ENCODE measurements at regions not wholly inside any gene's neighbourhood (a gene's known extent, or its start where the extent isn't known, plus 50 kb on each side); places are given as distances from the start of the nearest gene placed in this dataset.
"Not testable (repeated sequence)": the region's sequence is repeated elsewhere in the genome, so short reads cannot be mapped to it uniquely, and the experiment has no call there.

DNA sequence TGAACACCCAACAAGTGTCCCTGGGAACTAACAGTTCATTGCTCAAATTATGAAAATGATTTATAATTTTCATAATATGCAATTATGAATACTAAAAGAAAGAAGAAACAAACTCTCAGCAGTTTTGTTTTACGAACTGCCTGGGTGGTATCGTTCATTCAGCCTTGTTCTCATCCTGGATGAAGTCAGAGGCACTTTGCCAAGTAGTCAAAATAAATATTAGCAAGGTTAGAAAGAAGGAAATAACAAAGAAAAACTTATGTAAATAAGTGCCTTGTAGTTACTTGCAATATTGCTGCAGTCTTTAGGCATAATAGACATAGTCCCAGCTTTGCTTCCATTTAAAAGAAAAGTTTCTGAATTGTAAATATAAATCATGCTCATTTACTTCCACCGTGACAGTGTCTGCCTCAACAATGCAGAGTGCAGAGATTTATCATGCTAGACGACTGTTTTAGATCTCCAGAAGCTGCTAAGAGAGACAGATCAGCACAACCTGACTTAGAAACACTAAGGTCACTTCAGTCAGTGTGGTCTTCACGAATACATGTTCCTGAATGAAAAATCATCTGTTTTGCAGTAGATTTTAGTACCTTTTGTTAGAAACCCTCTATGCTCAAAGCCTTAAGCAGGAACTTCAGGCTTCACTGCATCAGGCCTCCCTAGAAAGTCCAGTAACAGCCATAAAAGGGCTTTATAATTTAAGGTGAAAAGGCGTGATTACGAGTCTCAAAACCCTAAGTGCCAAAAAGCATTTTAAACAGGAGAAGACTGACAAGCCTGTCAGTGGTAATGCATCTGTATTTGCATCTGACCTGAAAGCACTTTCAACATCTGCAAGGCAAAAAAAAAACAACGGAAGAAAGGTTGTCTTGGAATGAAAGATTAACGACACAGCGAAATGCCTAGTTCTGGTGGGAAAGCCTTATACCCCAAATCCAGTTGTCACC is 92.1 kb downstream of the TMEM167A start:
- H3K4me1 ChIP-seq (ENCODE audit: insufficient read depth, poor library complexity, severe bottlenecking) = no peaks in the 10 kb centered on the region
- no peak for DNase-seq (ENCODE audit: low spot score)
- TF ChIP-seq, protein P1, sequence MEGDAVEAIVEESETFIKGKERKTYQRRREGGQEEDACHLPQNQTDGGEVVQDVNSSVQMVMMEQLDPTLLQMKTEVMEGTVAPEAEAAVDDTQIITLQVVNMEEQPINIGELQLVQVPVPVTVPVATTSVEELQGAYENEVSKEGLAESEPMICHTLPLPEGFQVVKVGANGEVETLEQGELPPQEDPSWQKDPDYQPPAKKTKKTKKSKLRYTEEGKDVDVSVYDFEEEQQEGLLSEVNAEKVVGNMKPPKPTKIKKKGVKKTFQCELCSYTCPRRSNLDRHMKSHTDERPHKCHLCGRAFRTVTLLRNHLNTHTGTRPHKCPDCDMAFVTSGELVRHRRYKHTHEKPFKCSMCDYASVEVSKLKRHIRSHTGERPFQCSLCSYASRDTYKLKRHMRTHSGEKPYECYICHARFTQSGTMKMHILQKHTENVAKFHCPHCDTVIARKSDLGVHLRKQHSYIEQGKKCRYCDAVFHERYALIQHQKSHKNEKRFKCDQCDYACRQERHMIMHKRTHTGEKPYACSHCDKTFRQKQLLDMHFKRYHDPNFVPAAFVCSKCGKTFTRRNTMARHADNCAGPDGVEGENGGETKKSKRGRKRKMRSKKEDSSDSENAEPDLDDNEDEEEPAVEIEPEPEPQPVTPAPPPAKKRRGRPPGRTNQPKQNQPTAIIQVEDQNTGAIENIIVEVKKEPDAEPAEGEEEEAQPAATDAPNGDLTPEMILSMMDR (IDR thresholded peaks at IDR 0.05; ENCODE audit: poor library complexity, severe bottlenecking) = no peak
- no peaks in the 10 kb centered on the region for H3K9me3 ChIP-seq (ENCODE audit: severe bottlenecking)
- no peaks in the 10 kb centered on the region for H3K36me3 ChIP-seq (ENCODE audit: low read depth)
- no peak overlapping the region for H3K27ac ChIP-seq (ENCODE audit: poor library complexity, severe bottlenecking)
- ATAC-seq (ENCODE audit: low read depth) = no peak
- no peaks in the 10 kb centered on the region for H3K27me3 ChIP-seq (ENCODE audit: insufficient read depth, poor library complexity, severe bottlenecking)
- H3K4me3 ChIP-seq (ENCODE audit: severe bottlenecking) = no peak overlapping the region

DNA sequence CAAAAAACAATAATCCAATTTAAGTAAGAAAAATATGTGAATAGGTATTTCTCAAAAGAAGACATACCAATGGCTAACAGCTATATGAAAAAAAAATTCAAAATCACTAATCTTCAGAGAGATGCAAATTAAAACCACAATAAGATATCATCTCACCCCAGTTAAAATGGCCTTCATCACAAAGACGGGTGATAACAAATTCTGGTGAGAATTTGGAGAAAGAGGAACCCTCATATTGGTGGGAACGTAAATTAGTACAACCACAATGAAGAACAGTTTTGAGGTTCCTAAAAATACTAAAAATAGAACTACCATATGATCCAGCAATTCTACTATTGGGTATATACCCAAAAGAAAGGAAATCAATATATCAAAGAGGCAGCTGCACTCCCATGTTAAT is 94.3 kb downstream of the TMEM167A start:
- H3K36me3 ChIP-seq (ENCODE audit: low read depth) = no peaks in the 10 kb centered on the region
- DNase-seq (ENCODE audit: low spot score) (no peak), ATAC-seq (ENCODE audit: low read depth) (no peak)
- H3K9me3 ChIP-seq (ENCODE audit: severe bottlenecking) = no peaks in the 10 kb centered on the region
- TF ChIP-seq, protein P1 (IDR thresholded peaks at IDR 0.05; ENCODE audit: poor library complexity, severe bottlenecking) = no peak
- H3K27ac ChIP-seq (ENCODE audit: poor library complexity, severe bottlenecking) = no peak overlapping the region
- no peaks in the 10 kb centered on the region for H3K27me3 ChIP-seq (ENCODE audit: insufficient read depth, poor library complexity, severe bottlenecking)
- H3K4me3 ChIP-seq (ENCODE audit: severe bottlenecking) = no peak overlapping the region
- no peaks in the 10 kb centered on the region for H3K4me1 ChIP-seq (ENCODE audit: insufficient read depth, poor library complexity, severe bottlenecking)

DNA sequence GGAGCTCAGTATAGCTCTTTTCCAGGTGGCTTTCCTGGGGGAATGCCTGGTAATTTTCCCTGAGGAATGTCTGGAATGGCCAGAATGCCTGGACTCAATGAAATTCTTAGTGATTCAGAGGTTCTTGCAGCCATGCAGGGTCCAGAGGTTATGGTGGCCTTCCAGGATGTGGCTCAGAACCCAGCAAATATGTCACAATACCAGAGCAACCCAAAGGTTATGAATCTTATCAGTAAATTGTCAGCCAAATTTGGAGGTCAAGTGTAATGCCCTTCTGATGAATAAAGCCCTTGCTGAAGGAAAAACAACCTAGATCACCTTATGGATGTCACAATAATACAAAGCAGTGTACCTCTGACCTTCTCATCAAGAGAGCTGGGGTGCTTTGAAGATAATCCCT is 100.3 kb downstream of the TMEM167A start:
- not testable (repeated sequence) for ATAC-seq (ENCODE audit: low read depth); H3K36me3 ChIP-seq (ENCODE audit: low read depth); H3K27me3 ChIP-seq (ENCODE audit: insufficient read depth, poor library complexity, severe bottlenecking); H3K27ac ChIP-seq (ENCODE audit: poor library complexity, severe bottlenecking); DNase-seq (ENCODE audit: low spot score); H3K4me3 ChIP-seq (ENCODE audit: severe bottlenecking); H3K9me3 ChIP-seq (ENCODE audit: severe bottlenecking); H3K4me1 ChIP-seq (ENCODE audit: insufficient read depth, poor library complexity, severe bottlenecking)

DNA sequence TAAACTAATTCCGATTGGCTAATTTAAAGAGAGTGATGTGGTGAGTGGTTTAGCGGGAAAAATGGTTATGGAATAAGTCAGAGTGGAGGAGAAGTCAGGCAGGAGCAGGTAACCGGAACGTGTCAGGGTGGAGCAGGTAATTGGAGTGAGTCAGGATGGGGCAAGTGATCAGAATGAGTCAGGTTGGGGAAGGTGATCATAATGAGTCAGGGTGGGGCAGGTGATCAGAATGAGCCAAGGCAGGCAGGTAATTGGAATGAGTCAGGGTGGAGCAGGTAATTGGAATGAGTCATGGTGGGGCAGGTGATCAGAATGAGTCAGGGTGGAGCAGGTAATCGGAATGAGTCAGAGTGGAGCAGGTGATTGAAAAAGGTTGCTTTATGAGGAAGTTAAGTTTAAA is 101.4 kb downstream of the TMEM167A start:
- no peaks in the 10 kb centered on the region for H3K4me1 ChIP-seq (ENCODE audit: insufficient read depth, poor library complexity, severe bottlenecking)
- TF ChIP-seq, protein P1 (IDR thresholded peaks at IDR 0.05; ENCODE audit: poor library complexity, severe bottlenecking) = no peak
- ATAC-seq (ENCODE audit: low read depth) (peak; percentile 87), DNase-seq (ENCODE audit: low spot score) (peak; percentile 78)
- H3K27me3 ChIP-seq (ENCODE audit: insufficient read depth, poor library complexity, severe bottlenecking) = no peaks in the 10 kb centered on the region
- no peak overlapping the region for H3K4me3 ChIP-seq (ENCODE audit: severe bottlenecking)
- no peaks in the 10 kb centered on the region for H3K9me3 ChIP-seq (ENCODE audit: severe bottlenecking)
- H3K36me3 ChIP-seq (ENCODE audit: low read depth) = no peaks in the 10 kb centered on the region
- peak overlapping the region; percentile 46 for H3K27ac ChIP-seq (ENCODE audit: poor library complexity, severe bottlenecking)

DNA sequence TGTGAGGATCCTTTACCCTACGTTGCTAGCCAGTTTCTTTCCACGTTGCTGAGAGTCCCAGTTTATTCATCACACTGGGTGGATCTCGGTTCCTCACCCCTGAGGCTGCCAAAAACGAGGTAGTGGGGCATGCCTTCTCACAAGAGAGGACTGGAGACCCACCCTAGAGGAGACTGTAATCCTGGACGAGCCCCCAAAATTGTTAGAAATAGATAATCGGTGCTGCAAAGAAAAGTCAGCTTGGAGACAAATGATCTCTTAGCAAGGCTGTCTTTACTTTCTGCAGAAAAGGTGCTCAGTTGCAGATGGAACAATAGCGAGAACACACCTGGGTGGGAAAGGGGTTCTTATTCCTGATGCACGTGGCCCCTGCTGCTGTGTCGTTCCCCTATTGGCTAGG is 101.8 kb downstream of the TMEM167A start:
- no peak for ATAC-seq (ENCODE audit: low read depth)
- no peak for DNase-seq (ENCODE audit: low spot score)
- H3K27me3 ChIP-seq (ENCODE audit: insufficient read depth, poor library complexity, severe bottlenecking) = no peaks in the 10 kb centered on the region
- no peak overlapping the region for H3K4me3 ChIP-seq (ENCODE audit: severe bottlenecking)
- TF ChIP-seq, protein P1 (IDR thresholded peaks at IDR 0.05; ENCODE audit: poor library complexity, severe bottlenecking) = no peak
- H3K9me3 ChIP-seq (ENCODE audit: severe bottlenecking) = no peaks in the 10 kb centered on the region
- no peaks in the 10 kb centered on the region for H3K36me3 ChIP-seq (ENCODE audit: low read depth)
- peak overlapping the region; percentile 46 for H3K27ac ChIP-seq (ENCODE audit: poor library complexity, severe bottlenecking)
- H3K4me1 ChIP-seq (ENCODE audit: insufficient read depth, poor library complexity, severe bottlenecking) = no peaks in the 10 kb centered on the region

DNA sequence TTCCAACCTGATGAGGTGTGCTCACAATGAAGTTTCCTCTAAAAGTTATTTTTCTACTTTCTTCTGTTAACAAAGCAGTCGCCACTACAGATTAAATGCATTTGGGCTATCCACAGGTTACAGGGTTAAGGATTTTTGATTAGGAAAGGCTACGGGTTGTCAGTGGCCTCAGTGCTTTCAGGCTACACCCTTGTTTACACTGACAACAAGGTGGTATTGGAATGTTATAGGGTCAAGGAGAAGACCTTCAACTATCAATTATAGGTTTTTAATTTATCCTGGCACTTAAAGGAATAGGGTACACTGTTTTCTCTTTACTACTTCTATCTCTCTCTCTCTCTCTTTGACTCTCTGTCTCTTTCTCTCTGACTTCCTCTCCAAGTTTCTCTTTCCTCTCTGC is 102.8 kb downstream of the TMEM167A start:
- not testable (repeated sequence) for H3K27me3 ChIP-seq (ENCODE audit: insufficient read depth, poor library complexity, severe bottlenecking); ATAC-seq (ENCODE audit: low read depth); DNase-seq (ENCODE audit: low spot score); H3K9me3 ChIP-seq (ENCODE audit: severe bottlenecking); H3K4me1 ChIP-seq (ENCODE audit: insufficient read depth, poor library complexity, severe bottlenecking); H3K27ac ChIP-seq (ENCODE audit: poor library complexity, severe bottlenecking); H3K36me3 ChIP-seq (ENCODE audit: low read depth); H3K4me3 ChIP-seq (ENCODE audit: severe bottlenecking)

Measured in RWPE2 (cell line).